ENCODE measurements at regions not wholly inside any gene's neighbourhood (a gene's known extent, or its start where the extent isn't known, plus 50 kb on each side); places are given as distances from the start of the nearest gene placed in this dataset.

DNA sequence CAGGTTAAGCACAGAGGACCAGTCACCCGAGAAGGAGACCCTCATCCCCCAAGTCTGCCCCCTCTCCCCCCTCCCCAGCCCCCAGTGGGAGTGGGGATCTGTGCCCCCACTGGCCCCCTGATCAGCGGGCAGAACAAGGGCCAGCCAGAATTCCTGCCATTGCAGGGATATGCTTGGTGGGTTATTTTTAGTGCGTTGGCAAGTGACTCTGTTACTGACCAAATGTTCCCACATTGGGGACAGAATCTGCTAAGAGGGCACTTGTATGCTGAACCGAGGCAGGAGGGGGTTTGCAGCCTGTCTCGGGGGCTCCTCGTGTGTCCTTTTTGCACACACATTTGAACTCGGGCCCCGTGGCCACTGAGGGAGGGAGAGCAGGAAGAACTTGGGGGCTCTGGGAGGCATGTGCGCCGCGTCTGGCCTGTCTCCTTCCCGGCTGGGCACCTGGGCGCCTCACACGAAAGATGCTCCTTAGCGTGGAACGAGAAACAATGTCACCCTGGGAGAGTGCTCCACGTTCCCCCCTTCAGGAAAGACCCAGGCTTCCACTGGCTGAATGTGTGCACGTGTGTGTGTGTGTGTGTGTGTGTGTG lies 66.4 kb upstream of the CASZ1 start:
- no peak for ATAC-seq
- Mint-ChIP-seq H3K4me3 (no peak overlapping the region), H3K36me3 (no peaks in the 10 kb centered on the region), H3K27ac (no peak overlapping the region), H3K9me3 (no peaks in the 10 kb centered on the region), H3K4me1 (peaks cover 22% of the 10 kb centered on the region)
- DNase-seq (ENCODE audit: low spot score in 2 of 2): no peak

DNA sequence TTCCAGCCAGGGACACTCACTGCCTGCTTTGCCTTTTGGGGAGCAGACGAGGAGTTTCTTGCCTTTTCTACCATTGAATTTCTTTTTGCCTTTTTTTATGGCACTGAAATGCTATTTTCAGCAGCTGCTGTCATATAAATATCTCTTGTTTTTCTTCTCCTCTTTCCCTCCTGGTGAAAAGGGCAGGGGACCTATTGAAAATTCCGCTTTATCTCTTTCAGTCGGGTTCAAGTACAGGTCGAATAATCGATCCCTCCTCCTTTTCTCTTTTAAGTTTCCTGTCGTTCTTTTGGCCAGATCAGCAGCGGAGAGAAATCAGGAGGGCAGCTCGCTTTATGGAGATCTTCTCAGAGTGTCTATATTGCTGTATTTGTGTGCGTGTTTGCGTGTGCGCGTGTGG lies 67.4 kb upstream of the CASZ1 start:
- H3K36me3 Mint-ChIP-seq: no peaks in the 10 kb centered on the region
- H3K9me3 Mint-ChIP-seq: no peaks in the 10 kb centered on the region
- no peak for ATAC-seq
- H3K4me3 Mint-ChIP-seq: no peak overlapping the region
- H3K4me1 Mint-ChIP-seq: peaks cover 23% of the 10 kb centered on the region
- no peak for DNase-seq (ENCODE audit: low spot score in 2 of 2)
- H3K27ac Mint-ChIP-seq: no peak overlapping the region

DNA sequence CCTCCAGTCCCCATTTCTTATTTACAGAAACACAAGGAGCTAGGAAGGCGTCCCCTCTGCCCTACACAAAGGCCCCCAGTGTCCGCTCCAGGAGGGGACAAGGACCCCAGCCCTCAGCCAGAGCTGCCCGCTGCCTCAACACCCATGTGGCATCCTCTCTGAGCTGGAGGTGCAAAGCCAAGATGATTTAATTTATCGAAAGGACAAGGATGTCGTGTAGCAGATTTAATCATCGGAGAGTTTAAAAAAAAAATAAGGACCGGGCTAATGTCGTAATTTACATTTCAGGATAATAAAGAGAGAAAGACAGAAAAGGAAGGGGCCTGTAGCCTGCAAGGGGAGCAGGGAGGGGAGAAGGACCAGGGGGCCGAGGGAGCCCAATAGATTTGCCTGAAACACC lies 68.3 kb upstream of the CASZ1 start:
- DNase-seq (ENCODE audit: low spot score in 2 of 2): no peak
- no peak for ATAC-seq
- H3K36me3 Mint-ChIP-seq: no peaks in the 10 kb centered on the region
- H3K9me3 Mint-ChIP-seq: no peaks in the 10 kb centered on the region
- no peak overlapping the region for H3K4me3 Mint-ChIP-seq
- no peak overlapping the region for H3K27ac Mint-ChIP-seq
- peaks cover 23% of the 10 kb centered on the region for H3K4me1 Mint-ChIP-seq

DNA sequence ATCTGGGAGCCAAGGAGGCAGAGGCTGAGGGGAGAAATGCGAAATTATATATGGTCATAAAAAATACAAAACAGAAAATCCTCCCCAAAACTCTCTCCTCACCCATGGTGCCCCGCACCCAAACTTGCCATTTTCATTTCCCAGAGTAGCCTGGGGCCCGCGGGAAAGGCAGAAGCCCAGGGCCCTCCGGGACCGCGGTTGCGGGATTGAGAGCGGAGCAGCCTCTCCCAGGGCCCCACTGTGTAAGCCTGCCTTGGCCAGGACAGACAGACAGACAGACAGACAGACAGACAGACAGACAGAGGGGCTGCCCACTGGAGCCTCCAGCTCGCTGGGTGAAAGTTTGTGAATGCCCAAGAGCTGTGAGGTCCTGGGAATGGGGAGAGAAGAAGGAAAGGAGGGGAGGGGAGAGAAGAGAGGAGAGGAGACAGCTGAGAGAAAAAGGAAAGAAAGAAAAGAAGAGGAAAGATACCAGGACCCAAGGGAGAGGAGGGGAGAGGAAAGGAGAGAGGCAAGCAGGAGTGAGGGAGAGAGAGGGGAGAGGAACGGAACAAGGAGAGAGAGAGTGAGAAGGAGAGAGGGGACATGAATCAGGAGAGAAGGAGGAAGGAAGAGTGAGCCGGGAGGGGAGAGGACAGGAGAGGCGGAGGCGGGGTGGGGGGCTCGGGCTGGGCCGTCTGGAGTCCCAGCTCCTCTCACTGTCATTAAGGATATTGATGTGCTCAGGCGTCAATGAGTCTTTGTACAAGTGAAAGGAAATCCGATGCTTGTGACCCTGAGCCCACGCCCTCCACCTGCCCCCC lies 69.3 kb upstream of the CASZ1 start:
- Mint-ChIP-seq H3K36me3 (no peaks in the 10 kb centered on the region), H3K27ac (no peak overlapping the region)

DNA sequence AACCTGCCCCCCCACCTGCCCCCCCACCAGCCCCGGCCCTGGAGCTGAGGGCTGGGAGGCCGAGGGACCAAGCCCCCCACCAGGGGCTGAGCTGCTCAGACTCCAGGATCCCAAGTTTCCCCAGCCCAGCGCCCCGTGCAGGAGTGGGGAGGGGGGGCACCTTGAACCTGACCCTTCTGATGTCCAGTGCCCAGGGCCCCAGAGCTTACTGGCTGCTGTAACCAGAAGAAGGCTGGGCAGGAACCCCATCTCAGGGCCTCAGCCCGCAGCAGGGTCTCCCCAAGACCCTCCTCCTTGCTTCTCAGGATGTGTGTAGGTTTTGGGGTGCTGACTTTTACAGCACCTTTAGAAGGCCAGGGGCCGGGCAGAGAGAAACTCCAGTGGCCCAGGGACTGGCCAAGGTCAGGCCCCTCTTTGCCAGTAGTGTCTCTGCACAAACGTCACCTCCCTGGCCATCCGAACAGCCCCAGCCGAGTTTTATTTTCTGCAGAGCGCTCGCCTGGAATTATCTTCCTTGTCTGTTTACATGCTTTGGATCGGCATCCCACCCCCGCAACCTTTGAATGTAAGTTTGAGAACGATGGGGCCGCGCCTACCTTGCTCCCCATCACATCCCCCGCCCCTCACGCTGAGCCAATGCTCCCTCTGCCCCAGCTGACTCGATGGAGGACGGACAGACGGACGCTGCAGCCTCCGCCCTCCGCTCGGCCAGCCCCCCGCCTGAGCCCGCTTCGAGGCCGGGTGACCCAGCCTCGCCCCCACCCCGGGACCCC lies 70.1 kb upstream of the CASZ1 start:
- DNase-seq (ENCODE audit: low spot score in 2 of 2) (no peak), ATAC-seq (peak; percentile 55)
- Mint-ChIP-seq H3K4me1 (peaks cover 23% of the 10 kb centered on the region), H3K36me3 (no peaks in the 10 kb centered on the region), H3K9me3 (no peaks in the 10 kb centered on the region), H3K4me3 (peak overlapping the region; percentile 46), H3K27ac (no peak overlapping the region)

More for the DNA sequence above, 69.3 kb upstream of the CASZ1 start:
- peaks cover 23% of the 10 kb centered on the region for H3K4me1 Mint-ChIP-seq
- H3K9me3 Mint-ChIP-seq: no peaks in the 10 kb centered on the region
- ATAC-seq (no peak), DNase-seq (ENCODE audit: low spot score in 2 of 2) (no peak)
- peak overlapping the region; percentile 33 for H3K4me3 Mint-ChIP-seq

DNA sequence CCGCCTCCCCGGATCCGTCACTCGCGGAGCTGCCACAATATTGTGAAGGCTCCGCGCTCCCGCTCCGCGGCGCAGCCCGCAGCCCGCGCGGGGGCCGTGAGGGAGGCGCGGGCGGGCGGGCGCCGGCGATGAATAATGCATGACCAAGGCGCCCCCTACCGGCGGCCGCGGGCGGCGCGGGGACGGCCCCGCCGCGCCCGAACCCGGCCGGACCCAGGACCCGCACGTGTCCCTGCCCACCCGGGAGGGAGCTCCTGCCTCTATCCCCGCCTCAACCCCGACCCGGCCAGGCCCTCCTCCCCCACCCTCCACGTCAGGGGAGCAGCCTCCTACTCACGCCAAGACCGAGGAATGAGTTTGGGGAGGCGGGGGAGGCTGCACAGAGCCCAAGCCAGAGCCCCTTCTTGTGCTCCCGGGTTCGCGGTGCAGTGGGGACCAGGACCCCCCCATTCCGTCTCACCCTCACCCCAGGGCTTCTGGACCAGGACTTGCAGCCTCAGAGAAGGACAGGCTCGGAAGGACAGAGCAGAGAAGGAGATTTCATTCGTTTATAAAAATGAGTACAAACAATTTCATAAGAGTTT lies 70.8 kb upstream of the CASZ1 start:
- no peaks in the 10 kb centered on the region for H3K9me3 Mint-ChIP-seq
- H3K4me1 Mint-ChIP-seq: peaks cover 23% of the 10 kb centered on the region
- no peak overlapping the region for H3K27ac Mint-ChIP-seq
- DNase-seq (ENCODE audit: low spot score in 2 of 2) (peak; percentile 67 to 76), ATAC-seq (peak; percentile 82)
- H3K4me3 Mint-ChIP-seq: peak overlapping the region; percentile 46
- H3K36me3 Mint-ChIP-seq: peaks cover 5% of the 10 kb centered on the region

DNA sequence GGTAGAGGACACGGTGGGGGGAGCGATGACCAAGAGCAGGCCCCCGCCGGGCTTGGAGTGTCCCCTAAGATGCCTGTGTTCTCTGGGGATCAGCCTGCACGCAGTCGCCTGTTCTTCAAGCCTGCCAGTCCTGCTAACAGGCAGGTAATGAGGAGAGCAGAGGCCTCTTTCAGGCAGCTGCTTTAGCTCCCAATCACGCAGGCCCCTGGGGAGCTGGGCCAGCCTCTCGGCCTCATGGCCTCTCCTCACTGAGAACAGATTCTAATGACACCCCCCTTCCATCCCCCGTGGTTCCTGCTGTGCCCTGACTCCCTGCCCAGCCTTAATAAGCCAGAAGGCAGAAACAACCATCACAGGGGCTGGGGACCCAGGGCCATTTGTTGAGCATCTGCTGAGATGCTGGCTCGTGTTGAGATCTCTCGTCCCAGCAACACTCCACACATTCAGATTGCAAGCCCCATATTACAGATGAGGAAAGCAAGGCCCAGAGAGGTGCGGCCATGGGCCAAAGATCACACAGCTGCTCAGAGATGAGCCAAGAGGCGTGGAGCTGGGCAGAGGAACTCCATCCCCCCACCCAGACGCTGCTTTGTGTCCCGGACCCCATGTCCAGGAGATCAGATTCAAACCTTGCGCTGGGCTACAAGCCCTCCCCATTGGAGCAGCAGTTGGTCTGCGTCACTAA lies 71.6 kb upstream of the CASZ1 start:
- Mint-ChIP-seq H3K36me3 (peaks cover 5% of the 10 kb centered on the region), H3K4me3 (peak overlapping the region; percentile 46), H3K4me1 (peaks cover 23% of the 10 kb centered on the region), H3K9me3 (no peaks in the 10 kb centered on the region), H3K27ac (no peak overlapping the region)
- ATAC-seq (no peak), DNase-seq (ENCODE audit: low spot score in 2 of 2) (no peak)

DNA sequence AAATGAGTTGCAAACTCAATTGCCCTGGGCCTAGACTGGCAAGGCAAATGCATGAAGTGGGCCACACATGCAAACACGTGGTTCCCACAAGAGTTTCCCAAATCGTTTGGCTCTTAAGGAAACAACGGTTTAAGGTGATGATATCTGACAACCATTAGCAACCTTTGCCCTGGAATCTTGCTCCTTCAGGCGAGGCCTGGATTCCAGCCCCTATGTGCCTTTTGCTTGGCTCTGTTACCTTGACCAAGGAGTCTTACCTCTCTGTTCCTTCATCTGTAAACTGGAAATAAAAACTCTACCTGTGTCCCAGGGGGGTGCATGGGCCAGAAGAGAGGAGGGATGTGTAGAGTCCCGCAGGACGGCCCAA lies 72.1 kb upstream of the CASZ1 start:
- Mint-ChIP-seq H3K27ac (no peak overlapping the region), H3K36me3 (peaks cover 5% of the 10 kb centered on the region), H3K9me3 (no peaks in the 10 kb centered on the region), H3K4me1 (peaks cover 23% of the 10 kb centered on the region), H3K4me3 (no peak overlapping the region)
- no peak for DNase-seq (ENCODE audit: low spot score in 2 of 2)
- ATAC-seq: no peak

DNA sequence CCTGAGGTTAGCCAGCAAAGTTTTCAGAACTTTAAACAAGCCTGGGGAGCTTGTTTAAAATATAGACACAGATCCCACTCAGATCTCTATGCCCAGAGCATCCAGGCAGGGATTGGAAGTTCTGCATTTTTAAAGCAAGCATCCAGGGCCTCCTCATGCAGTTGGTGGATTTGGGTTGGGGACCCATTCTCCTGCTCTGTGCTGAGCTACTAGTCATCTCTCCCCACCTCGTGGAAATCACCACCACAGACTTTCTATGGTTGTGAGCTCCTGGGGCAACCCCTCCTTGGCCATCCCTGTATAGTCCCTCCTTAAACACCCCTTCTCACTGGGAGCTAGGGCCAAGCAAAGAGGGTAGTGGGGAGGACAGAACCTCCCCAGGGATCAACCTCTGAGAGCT lies 73.5 kb upstream of the CASZ1 start:
- no peak for DNase-seq (ENCODE audit: low spot score in 2 of 2)
- H3K27ac Mint-ChIP-seq: no peak overlapping the region
- no peak for ATAC-seq
- peaks cover 14% of the 10 kb centered on the region for H3K4me1 Mint-ChIP-seq
- H3K36me3 Mint-ChIP-seq: peaks cover 5% of the 10 kb centered on the region
- H3K9me3 Mint-ChIP-seq: no peaks in the 10 kb centered on the region
- H3K4me3 Mint-ChIP-seq: no peak overlapping the region

DNA sequence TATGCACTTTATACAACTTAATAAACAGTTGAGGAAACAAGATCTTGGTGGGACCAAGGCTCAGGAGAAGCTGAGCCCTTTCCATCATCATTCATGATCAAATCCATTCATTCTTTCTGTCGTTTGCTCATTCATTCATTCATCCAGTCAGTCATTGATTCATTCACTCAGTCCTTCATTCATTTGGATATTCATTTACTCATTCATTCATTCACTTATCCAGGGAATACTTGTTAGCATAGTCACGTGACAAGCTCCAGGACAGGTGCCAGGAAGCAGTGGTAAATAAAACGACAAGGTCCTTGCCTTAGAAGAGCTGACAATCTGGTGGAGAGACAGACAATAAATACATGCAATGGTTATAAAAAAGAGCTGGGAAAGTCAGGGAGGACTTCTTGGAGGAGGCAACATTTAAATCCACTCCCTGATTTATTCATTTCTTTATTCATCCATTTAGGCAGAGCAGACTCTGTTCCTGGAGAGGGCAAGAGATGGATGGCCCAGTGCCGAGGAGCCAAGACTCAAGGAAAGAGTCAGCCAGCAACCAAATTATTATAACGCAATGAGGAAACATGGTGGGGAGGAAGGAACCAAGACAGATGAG lies 74.1 kb upstream of the CASZ1 start:
- peaks cover 5% of the 10 kb centered on the region for H3K36me3 Mint-ChIP-seq
- no peaks in the 10 kb centered on the region for H3K9me3 Mint-ChIP-seq
- H3K27ac Mint-ChIP-seq: no peak overlapping the region
- DNase-seq (ENCODE audit: low spot score in 2 of 2) (no peak), ATAC-seq (no peak)
- peaks cover 12% of the 10 kb centered on the region for H3K4me1 Mint-ChIP-seq
- no peak overlapping the region for H3K4me3 Mint-ChIP-seq

DNA sequence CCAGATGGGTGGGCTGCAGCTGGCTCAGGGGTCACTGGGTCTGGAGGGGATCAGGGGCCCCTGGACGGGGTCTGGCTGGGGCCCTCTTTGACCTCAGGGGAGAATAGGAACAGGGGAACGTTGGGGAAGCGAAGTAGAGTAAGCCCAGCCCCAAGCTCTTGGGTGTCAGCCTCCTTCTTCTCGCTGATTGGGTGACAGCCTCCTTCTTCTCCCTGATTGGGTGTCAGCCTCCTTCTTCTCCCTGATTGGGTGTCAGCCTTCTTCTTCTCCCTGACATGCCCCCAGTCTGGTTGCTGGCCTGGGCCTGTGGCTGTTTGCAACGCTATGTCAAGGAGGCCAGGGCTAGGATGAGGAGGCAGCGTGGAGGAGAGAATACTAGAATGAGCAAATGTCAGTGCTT lies 76.7 kb upstream of the CASZ1 start:
- ATAC-seq: no peak
- peaks cover 5% of the 10 kb centered on the region for H3K36me3 Mint-ChIP-seq
- no peaks in the 10 kb centered on the region for H3K9me3 Mint-ChIP-seq
- H3K4me3 Mint-ChIP-seq: no peak overlapping the region
- H3K27ac Mint-ChIP-seq: no peak overlapping the region
- DNase-seq (ENCODE audit: low spot score in 2 of 2): no peak
- no peaks in the 10 kb centered on the region for H3K4me1 Mint-ChIP-seq

DNA sequence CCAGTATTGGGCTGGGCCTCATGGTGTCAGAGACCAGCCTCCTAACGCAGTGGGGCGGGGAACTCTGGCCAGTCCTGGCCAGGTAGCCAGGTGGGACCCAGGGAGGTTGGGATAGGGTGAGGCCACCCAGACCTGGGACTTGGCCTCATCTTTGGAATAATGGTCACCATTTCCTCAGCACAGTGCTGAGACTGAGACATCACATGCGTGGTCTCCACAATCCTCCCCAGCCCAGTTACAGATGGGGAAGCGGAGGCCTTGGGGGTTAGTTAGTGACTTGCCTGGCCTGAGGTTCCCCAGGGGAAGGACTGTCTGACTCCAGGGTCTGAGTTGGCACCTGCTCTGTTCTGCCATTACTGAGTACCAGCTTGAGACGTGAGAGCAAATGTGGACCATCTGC lies 77.9 kb upstream of the CASZ1 start:
- ATAC-seq (no peak), DNase-seq (ENCODE audit: low spot score in 2 of 2) (no peak)
- Mint-ChIP-seq H3K9me3 (no peaks in the 10 kb centered on the region), H3K4me3 (no peak overlapping the region), H3K4me1 (no peaks in the 10 kb centered on the region), H3K36me3 (peaks cover 5% of the 10 kb centered on the region), H3K27ac (no peak overlapping the region)

DNA sequence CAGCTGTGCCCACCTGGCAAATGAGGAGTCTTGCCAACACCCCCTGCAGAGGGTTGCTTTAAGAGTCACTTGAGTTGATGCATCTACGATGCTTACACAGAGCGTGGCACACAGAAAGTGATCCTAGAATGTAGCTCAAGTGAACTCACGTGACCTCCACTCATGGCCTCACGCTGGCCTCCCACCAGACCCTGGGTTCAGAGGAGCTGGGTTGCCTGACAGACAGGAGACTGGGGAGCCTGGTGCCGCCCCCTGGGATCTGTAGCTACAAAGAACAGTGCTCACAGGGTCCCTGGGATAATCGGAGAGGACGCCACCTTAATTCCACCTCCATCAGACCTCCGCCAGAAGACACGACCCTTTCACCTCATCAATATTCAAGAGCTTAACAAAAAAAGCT lies 81.4 kb upstream of the CASZ1 start:
- H3K27ac Mint-ChIP-seq: no peak overlapping the region
- DNase-seq (ENCODE audit: low spot score in 2 of 2): no peak
- H3K36me3 Mint-ChIP-seq: no peaks in the 10 kb centered on the region
- no peaks in the 10 kb centered on the region for H3K9me3 Mint-ChIP-seq
- ATAC-seq: no peak
- H3K4me1 Mint-ChIP-seq: no peaks in the 10 kb centered on the region
- H3K4me3 Mint-ChIP-seq: no peak overlapping the region

DNA sequence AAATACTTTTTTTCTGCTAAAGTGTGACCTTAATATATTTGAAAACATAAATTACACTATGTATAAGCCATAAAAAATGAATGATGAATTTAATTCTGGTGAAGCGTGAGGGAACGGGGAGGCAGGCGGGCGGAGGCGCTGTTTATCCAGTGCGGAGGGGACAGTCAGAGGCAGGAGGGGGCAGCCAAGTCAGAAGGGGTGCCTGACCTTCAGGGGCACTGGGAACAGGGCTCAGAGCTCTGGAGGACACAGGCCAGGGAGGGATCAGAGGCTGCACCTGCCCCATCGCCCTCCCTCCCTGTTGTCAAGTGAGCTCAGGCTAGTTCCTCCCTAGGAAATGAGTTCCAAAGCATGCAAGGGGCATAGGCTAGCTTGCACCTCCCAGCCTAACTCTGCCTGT lies 82.0 kb upstream of the CASZ1 start:
- Mint-ChIP-seq H3K9me3 (no peaks in the 10 kb centered on the region), H3K36me3 (no peaks in the 10 kb centered on the region), H3K4me1 (no peaks in the 10 kb centered on the region), H3K27ac (no peak overlapping the region), H3K4me3 (no peak overlapping the region)
- no peak for DNase-seq (ENCODE audit: low spot score in 2 of 2)
- ATAC-seq: no peak

DNA sequence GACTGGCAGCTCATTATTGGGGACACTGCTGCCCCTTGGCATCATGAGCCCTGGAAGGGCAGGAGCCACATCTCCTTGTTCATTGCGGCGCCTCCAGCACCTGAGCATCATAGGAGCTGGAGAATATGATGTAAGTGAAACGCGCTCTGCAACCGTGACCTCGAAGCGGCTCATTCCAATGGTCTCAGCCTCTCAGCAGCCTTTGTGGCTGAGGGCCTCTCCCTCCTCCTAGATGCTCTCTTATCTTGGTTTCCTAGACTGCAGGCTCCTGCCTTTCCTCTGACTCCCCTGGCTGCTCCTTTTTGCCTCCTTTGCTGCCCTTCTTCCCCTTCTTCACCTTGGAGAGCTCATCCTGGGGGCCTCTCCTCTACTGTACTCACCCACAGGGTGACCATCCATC lies 83.6 kb upstream of the CASZ1 start:
- no peaks in the 10 kb centered on the region for H3K9me3 Mint-ChIP-seq
- no peak overlapping the region for H3K27ac Mint-ChIP-seq
- peak; percentile 16 for ATAC-seq
- H3K36me3 Mint-ChIP-seq: no peaks in the 10 kb centered on the region
- H3K4me3 Mint-ChIP-seq: no peak overlapping the region
- no peak for DNase-seq (ENCODE audit: low spot score in 2 of 2)
- no peaks in the 10 kb centered on the region for H3K4me1 Mint-ChIP-seq

All from stimulated activated effector memory CD8-positive, alpha-beta T cell treated with anti-CD3 and anti-CD28 coated beads, Interleukin-12 subunit alpha, Interleukin-12 subunit beta, amount 100 ng/mL, for 72 hours (primary cell).